ENCODE measurements at regions not wholly inside any gene's neighbourhood (a gene's known extent, or its start where the extent isn't known, plus 50 kb on each side); places are given as distances from the start of the nearest gene placed in this dataset.
A peak's percentile ranks its signal among the peaks of the same experiment; 100 is the strongest.

GRCh38 chr6:141309295-141309694 lies 823.4 kb upstream of the GJE1 start:
- DNase-seq (ENCODE audit: low read depth), result no peak

- no peak for DNase-seq (ENCODE audit: low read depth)
Measured at GRCh38 chr6:141307309-141307998, 825.3 kb upstream of the GJE1 start.

- no peak for DNase-seq (ENCODE audit: low read depth)
Measured at GRCh38 chr6:141303907-141304306, 828.8 kb upstream of the GJE1 start.

- DNase-seq (ENCODE audit: low read depth), result no peak
Measured at GRCh38 chr6:141301779-141302178, 830.9 kb upstream of the GJE1 start.

GRCh38 chr6:141290941-141291721 lies 841.6 kb upstream of the GJE1 start:
- DNase-seq (ENCODE audit: low read depth), result no peak

- DNase-seq (ENCODE audit: low read depth), result no peak
Measured at GRCh38 chr6:141288947-141289346, 843.8 kb upstream of the GJE1 start.

GRCh38 chr6:141282263-141282662 lies 850.5 kb upstream of the GJE1 start:
- no peak for DNase-seq (ENCODE audit: low read depth)

GRCh38 chr6:141269684-141270083 lies 863.0 kb upstream of the GJE1 start:
- no peak for DNase-seq (ENCODE audit: low read depth)

GRCh38 chr6:141267420-141267819 lies 865.3 kb upstream of the GJE1 start:
- DNase-seq (ENCODE audit: low read depth), result no peak

- DNase-seq (ENCODE audit: low read depth), result no peak
Measured at GRCh38 chr6:141265756-141266623, 866.7 kb upstream of the GJE1 start.

GRCh38 chr6:141264101-141264500 lies 868.6 kb upstream of the GJE1 start:
- no peak for DNase-seq (ENCODE audit: low read depth)

- no peak for DNase-seq (ENCODE audit: low read depth)
Measured at GRCh38 chr6:141261672-141262060, 871.1 kb upstream of the GJE1 start.

- no peak for DNase-seq (ENCODE audit: low read depth)
Measured at GRCh38 chr6:141261016-141261671, 871.6 kb upstream of the GJE1 start.

- no peak for DNase-seq (ENCODE audit: low read depth)
Measured at GRCh38 chr6:141260627-141261015, 872.1 kb upstream of the GJE1 start.

- DNase-seq (ENCODE audit: low read depth), result no peak
Measured at GRCh38 chr6:141259807-141260206, 872.9 kb upstream of the GJE1 start.

GRCh38 chr6:141259091-141259490 lies 873.6 kb upstream of the GJE1 start:
- DNase-seq (ENCODE audit: low read depth), result no peak

GRCh38 chr6:141258516-141258915 lies 874.2 kb upstream of the GJE1 start:
- no peak for DNase-seq (ENCODE audit: low read depth)

GRCh38 chr6:141254336-141254735 lies 878.4 kb upstream of the GJE1 start:
- DNase-seq (ENCODE audit: low read depth), result no peak

GRCh38 chr6:141252828-141253608 lies 879.7 kb upstream of the GJE1 start:
- DNase-seq (ENCODE audit: low read depth), result peak; percentile 30

- no peak for DNase-seq (ENCODE audit: low read depth)
Measured at GRCh38 chr6:141251286-141251685, 881.4 kb upstream of the GJE1 start.

GRCh38 chr6:141248021-141248799 lies 884.5 kb upstream of the GJE1 start:
- no peak for DNase-seq (ENCODE audit: low read depth)
